ENCODE measurements at regions not wholly inside any gene's neighbourhood (a gene's known extent, or its start where the extent isn't known, plus 50 kb on each side); places are given as distances from the start of the nearest gene placed in this dataset.

- DNase-seq, result no peak
- no peak overlapping the region for H3K4me3 ChIP-seq
- TF ChIP-seq, protein P1, sequence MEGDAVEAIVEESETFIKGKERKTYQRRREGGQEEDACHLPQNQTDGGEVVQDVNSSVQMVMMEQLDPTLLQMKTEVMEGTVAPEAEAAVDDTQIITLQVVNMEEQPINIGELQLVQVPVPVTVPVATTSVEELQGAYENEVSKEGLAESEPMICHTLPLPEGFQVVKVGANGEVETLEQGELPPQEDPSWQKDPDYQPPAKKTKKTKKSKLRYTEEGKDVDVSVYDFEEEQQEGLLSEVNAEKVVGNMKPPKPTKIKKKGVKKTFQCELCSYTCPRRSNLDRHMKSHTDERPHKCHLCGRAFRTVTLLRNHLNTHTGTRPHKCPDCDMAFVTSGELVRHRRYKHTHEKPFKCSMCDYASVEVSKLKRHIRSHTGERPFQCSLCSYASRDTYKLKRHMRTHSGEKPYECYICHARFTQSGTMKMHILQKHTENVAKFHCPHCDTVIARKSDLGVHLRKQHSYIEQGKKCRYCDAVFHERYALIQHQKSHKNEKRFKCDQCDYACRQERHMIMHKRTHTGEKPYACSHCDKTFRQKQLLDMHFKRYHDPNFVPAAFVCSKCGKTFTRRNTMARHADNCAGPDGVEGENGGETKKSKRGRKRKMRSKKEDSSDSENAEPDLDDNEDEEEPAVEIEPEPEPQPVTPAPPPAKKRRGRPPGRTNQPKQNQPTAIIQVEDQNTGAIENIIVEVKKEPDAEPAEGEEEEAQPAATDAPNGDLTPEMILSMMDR (IDR thresholded peaks at IDR 0.05 in 4 of 5, conservative IDR thresholded peaks at IDR 0.05 in 1 of 5), result no peak
- TF ChIP-seq POLR2A (IDR thresholded peaks at IDR 0.05), result no peak
- in situ Hi-C loops (cut with MboI; ENCODE audit: low sequenced_read_pairs in 4 of 4), result no loop called here
- H3K9me3 ChIP-seq, result no peaks in the 10 kb centered on the region
- no peak for ATAC-seq
- no peaks in the 10 kb centered on the region for H3K4me1 ChIP-seq
- intact Hi-C loops (cut with DNase I; ENCODE audit: low total_unique reads), result no loop called here
- H3K27me3 ChIP-seq, result no peaks in the 10 kb centered on the region
- H3K36me3 ChIP-seq, result no peaks in the 10 kb centered on the region
- no peak overlapping the region for H3K27ac ChIP-seq
Observed at GRCh38 chr5:128695791-128696530, 157.9 kb upstream of the FBN2 start.

- in situ Hi-C loops (cut with MboI; ENCODE audit: low sequenced_read_pairs in 4 of 4), result no loop called here
- no peak for TF ChIP-seq POLR2A (IDR thresholded peaks at IDR 0.05)
- TF ChIP-seq, protein P1 (IDR thresholded peaks at IDR 0.05 in 4 of 5, conservative IDR thresholded peaks at IDR 0.05 in 1 of 5), result no peak
- no peaks in the 10 kb centered on the region for H3K27me3 ChIP-seq
Observed at GRCh38 chr5:128701301-128701700, 163.3 kb upstream of the FBN2 start.

GRCh38 chr5:128703322-128703721 lies 165.3 kb upstream of the FBN2 start:
- Histone ChIP-seq H3K9me3 (no peaks in the 10 kb centered on the region), H3K4me1 (no peaks in the 10 kb centered on the region), H3K4me3 (no peak overlapping the region), H3K27me3 (no peaks in the 10 kb centered on the region), H3K36me3 (no peaks in the 10 kb centered on the region), H3K27ac (no peak overlapping the region)
- intact Hi-C loops (cut with DNase I; ENCODE audit: low total_unique reads) (no loop called here), in situ Hi-C loops (cut with MboI; ENCODE audit: low sequenced_read_pairs in 4 of 4) (no loop called here)
- DNase-seq, result no peak
- no peak for TF ChIP-seq POLR2A (IDR thresholded peaks at IDR 0.05)
- ATAC-seq, result no peak

More at GRCh38 chr5:128701301-128701700, 163.3 kb upstream of the FBN2 start:
- Histone ChIP-seq H3K9me3 (no peaks in the 10 kb centered on the region), H3K4me1 (no peaks in the 10 kb centered on the region), H3K36me3 (no peaks in the 10 kb centered on the region), H3K27ac (no peak overlapping the region), H3K4me3 (no peak overlapping the region)
- intact Hi-C loops (cut with DNase I; ENCODE audit: low total_unique reads), result no loop called here
- DNase-seq, result no peak
- ATAC-seq, result no peak

GRCh38 chr5:128706269-128706668 lies 168.2 kb upstream of the FBN2 start:
- in situ Hi-C loops (cut with MboI; ENCODE audit: low sequenced_read_pairs in 4 of 4) (no loop called here), intact Hi-C loops (cut with DNase I; ENCODE audit: low total_unique reads) (no loop called here)
- no peaks in the 10 kb centered on the region for H3K36me3 ChIP-seq
- H3K27ac ChIP-seq, result no peak overlapping the region
- H3K4me3 ChIP-seq, result no peak overlapping the region
- no peaks in the 10 kb centered on the region for H3K27me3 ChIP-seq
- TF ChIP-seq POLR2A (IDR thresholded peaks at IDR 0.05), result no peak
- TF ChIP-seq, protein P1 (IDR thresholded peaks at IDR 0.05 in 4 of 5, conservative IDR thresholded peaks at IDR 0.05 in 1 of 5), result no peak
- ATAC-seq, result no peak
- no peaks in the 10 kb centered on the region for H3K9me3 ChIP-seq
- DNase-seq, result no peak
- H3K4me1 ChIP-seq, result no peaks in the 10 kb centered on the region

- Histone ChIP-seq H3K27me3 (no peaks in the 10 kb centered on the region), H3K36me3 (no peaks in the 10 kb centered on the region), H3K9me3 (no peaks in the 10 kb centered on the region), H3K4me3 (no peak overlapping the region), H3K27ac (no peak overlapping the region), H3K4me1 (no peaks in the 10 kb centered on the region)
- in situ Hi-C loops (cut with MboI; ENCODE audit: low sequenced_read_pairs in 4 of 4), result no loop called here
- intact Hi-C loops (cut with DNase I; ENCODE audit: low total_unique reads), result no loop called here
- TF ChIP-seq POLR2A (IDR thresholded peaks at IDR 0.05), result no peak
- TF ChIP-seq, protein P1 (IDR thresholded peaks at IDR 0.05 in 4 of 5, conservative IDR thresholded peaks at IDR 0.05 in 1 of 5), result no peak
- DNase-seq, result no peak
- ATAC-seq, result no peak
Observed at GRCh38 chr5:128708841-128709240, 170.8 kb upstream of the FBN2 start.

Measured in gastrocnemius medialis (tissue), 4 donors.